ENCODE measurements at regions not wholly inside any gene's neighbourhood (a gene's known extent, or its start where the extent isn't known, plus 50 kb on each side); places are given as distances from the start of the nearest gene placed in this dataset.

GRCh38 chr10:53230651-53231050 is 458.1 kb upstream of the MBL2 start:
- under 1% methylated on average over 2 of the region's 2 CpGs for WGBS (ENCODE audit: missing lambda C conversion rate)

GRCh38 chr10:53223851-53224250 is 451.3 kb upstream of the MBL2 start:
- ChIA-PET CTCF (interaction anchor here (0.6 kb wide), 1 partner anchor 214 kb away, joined by 3 read pairs; no protein-coding TSS in a partner anchor), POLR2A (no interaction called here)
- no peak overlapping the region for H3K4me3 ChIP-seq
- H3K4me1 ChIP-seq = no peaks in the 10 kb centered on the region
- H3K4me2 ChIP-seq = no peak overlapping the region
- no peak for FAIRE-seq
- H3K27ac ChIP-seq = no peak overlapping the region
- DNase-seq (ENCODE audit: low read depth in 1 of 2, low spot score in 1 of 2) = no peak
- H3K9me3 ChIP-seq = no peaks in the 10 kb centered on the region
- TF ChIP-seq ZFP36 (IDR thresholded peaks at IDR 0.05; ENCODE audit: borderline replicate concordance, partially characterized antibody) = no peak
- TF ChIP-seq RARB (CRISPR knock-in tag; IDR thresholded peaks at IDR 0.05) = no peak
- no peak for TF ChIP-seq CEBPB (IDR thresholded peaks at IDR 0.05)
- TF ChIP-seq MAX (IDR thresholded peaks at IDR 0.05) = no peak
- no peak for TF ChIP-seq HEYL (CRISPR knock-in tag; IDR thresholded peaks at IDR 0.05)
- TF ChIP-seq ATOH8 (CRISPR knock-in tag; IDR thresholded peaks at IDR 0.05; ENCODE audit: low read depth) = no peak
- TF ChIP-seq RNF2 (IDR thresholded peaks at IDR 0.05; ENCODE audit: borderline replicate concordance, low read depth) = no peak
- no peak for TF ChIP-seq CHD2 (IDR thresholded peaks at IDR 0.05; ENCODE audit: low read length, partially characterized antibody)
- no peak for TF ChIP-seq RCOR1 (IDR thresholded peaks at IDR 0.05; ENCODE audit: low read depth, low read length)
- no peak for TF ChIP-seq NPAS2 (CRISPR knock-in tag; IDR thresholded peaks at IDR 0.05; ENCODE audit: borderline replicate concordance)
- no peak for TF ChIP-seq USF2 (IDR thresholded peaks at IDR 0.05)
- no peak for TF ChIP-seq POLR2AphosphoS2 (conservative IDR thresholded peaks at IDR 0.05; ENCODE audit: low read length)
- no peak for TF ChIP-seq RAD21 (conservative IDR thresholded peaks at IDR 0.05 in 1 of 2, IDR thresholded peaks at IDR 0.05 in 1 of 2)
- no peak for TF ChIP-seq FOSB (CRISPR knock-in tag; IDR thresholded peaks at IDR 0.05)
- TF ChIP-seq CTCF (IDR thresholded peaks at IDR 0.05) = no peak
- no peak for TF ChIP-seq JUNB (IDR thresholded peaks at IDR 0.05)
- no peak for TF ChIP-seq REST (IDR thresholded peaks at IDR 0.05)
- no peak for TF ChIP-seq NFE2L2 (conservative IDR thresholded peaks at IDR 0.05; ENCODE audit: low read length)
- WGBS (ENCODE audit: missing lambda C conversion rate) = 13% methylated on average over 2 of the region's 2 CpGs
- no peak for ATAC-seq

More at GRCh38 chr10:53230651-53231050, 458.1 kb upstream of the MBL2 start:
- no peak for DNase-seq (ENCODE audit: low read depth in 1 of 2, low spot score in 1 of 2)
- Histone ChIP-seq H3K4me2 (no peak overlapping the region), H3K4me1 (no peaks in the 10 kb centered on the region), H3K27ac (no peak overlapping the region), H3K4me3 (no peak overlapping the region), H3K9me3 (no peaks in the 10 kb centered on the region)
- FAIRE-seq = no peak
- no peak for ATAC-seq
- TF ChIP-seq MAFK (IDR thresholded peaks at IDR 0.05; ENCODE audit: partially characterized antibody) = peak; percentile 15
- TF ChIP-seq E2F6 (IDR thresholded peaks at IDR 0.05; ENCODE audit: borderline replicate concordance, low read depth) = no peak
- TF ChIP-seq RCOR1 (IDR thresholded peaks at IDR 0.05; ENCODE audit: low read depth, low read length) = no peak
- ChIA-PET POLR2A (no interaction called here), CTCF (no interaction called here)

Data from A549 (cell line).